SK-N-SH treated with all-trans-retinoic acid at 6 μM for 48 hours (cell line): ENCODE measurements at regions not wholly inside any gene's neighbourhood (a gene's known extent, or its start where the extent isn't known, plus 50 kb on each side); places are given as distances from the start of the nearest gene placed in this dataset.

Source experiments
- ATAC-seq: fragments of 200-7000 bp; cut with Tn5 transposase; 3 replicates; pipeline ENCODE4 v1.9.1; 2020; ENCODE audit warnings: mild to moderate bottlenecking, moderate library complexity
- ARNTL ChIP-seq: fragments of 450-650 bp; formaldehyde crosslinking; IDR thresholded peaks from 2 replicates; pipeline ENCODE4 v1.5.0; 2020; ENCODE audit warnings: low read depth, mild to moderate bottlenecking, moderate library complexity, borderline replicate concordance
- BACH2 ChIP-seq: fragments of 250-450 bp; sonication (Bioruptor Pico); IDR thresholded peaks from 2 replicates; pipeline ENCODE4 v1.9.0; 2021; ENCODE audit warnings: mild to moderate bottlenecking, borderline replicate concordance
- CSDC2 ChIP-seq: fragments of 250-450 bp; sonication (Bioruptor Pico); IDR thresholded peaks from 2 replicates; pipeline ENCODE4 v1.5.0; 2020; ENCODE audit warnings: mild to moderate bottlenecking, moderate library complexity
- CSRNP3 ChIP-seq: fragments of 250-450 bp; sonication (Bioruptor Pico); IDR thresholded peaks from 2 replicates; pipeline ENCODE4 v1.5.1; 2021; ENCODE audit warnings: mild to moderate bottlenecking, moderate library complexity
- ESRRG ChIP-seq: fragments of 250-450 bp; sonication (Bioruptor Pico); IDR thresholded peaks from 2 replicates; pipeline ENCODE4 v1.6.1; 2021; ENCODE audit warnings: mild to moderate bottlenecking
- ISL1 ChIP-seq: fragments of 250-450 bp; sonication (Bioruptor Pico); IDR thresholded peaks from 2 replicates; pipeline ENCODE4 v2.1.2; 2022; ENCODE audit warnings: mild to moderate bottlenecking, moderate library complexity
- OSR1 ChIP-seq: fragments of 250-450 bp; sonication (Bioruptor Pico); IDR thresholded peaks from 2 replicates; pipeline ENCODE4 v1.8.0; 2022; ENCODE audit warnings: moderate library complexity, mild to moderate bottlenecking, inconsistent platforms
- PPARA ChIP-seq: fragments of 250-450 bp; sonication (Bioruptor Pico); IDR thresholded peaks from 2 replicates; pipeline ENCODE4 v1.5.0; 2020; ENCODE audit warnings: mild to moderate bottlenecking, borderline replicate concordance
- RARB ChIP-seq: fragments of 250-450 bp; sonication (Bioruptor Pico); IDR thresholded peaks from 2 replicates; pipeline ENCODE4 v1.8.0; 2021; ENCODE audit warnings: mild to moderate bottlenecking, moderate library complexity
- SNAI2 ChIP-seq: fragments of 250-450 bp; sonication (Bioruptor Pico); IDR thresholded peaks from 2 replicates; pipeline ENCODE4 v1.5.0; 2020; ENCODE audit warnings: mild to moderate bottlenecking, moderate library complexity
- TCF4 ChIP-seq: fragments of 250-450 bp; sonication (Bioruptor Pico); IDR thresholded peaks from 2 replicates; pipeline ENCODE4 v1.8.0; 2021; ENCODE audit warnings: mild to moderate bottlenecking, moderate library complexity, borderline replicate concordance
- TOX ChIP-seq: fragments of 250-450 bp; sonication (Bioruptor Pico); IDR thresholded peaks from 2 replicates; pipeline ENCODE4 v1.8.0; 2021; ENCODE audit warnings: mild to moderate bottlenecking, moderate library complexity, borderline replicate concordance
- ZC3H10 ChIP-seq: fragments of 250-450 bp; sonication (Bioruptor Pico); IDR thresholded peaks from 2 replicates; pipeline ENCODE4 v1.5.1; 2021; ENCODE audit warnings: mild to moderate bottlenecking, moderate library complexity
- ZFP3 ChIP-seq: fragments of 250-450 bp; sonication (Bioruptor Pico); IDR thresholded peaks from 2 replicates; pipeline ENCODE4 v1.5.0; 2020; ENCODE audit warnings: mild to moderate bottlenecking, moderate library complexity
- ZFP30 ChIP-seq: fragments of 450-650 bp; formaldehyde crosslinking; IDR thresholded peaks from 2 replicates; pipeline ENCODE4 v1.5.0; 2022; ENCODE audit warnings: mild to moderate bottlenecking, moderate library complexity
- ZNF565 ChIP-seq: fragments of 450-650 bp; formaldehyde crosslinking; conservative IDR thresholded peaks from 2 replicates; pipeline ENCODE4 v1.5.0; 2020; ENCODE audit warnings: low read depth, mild to moderate bottlenecking, moderate library complexity
- ZNF70 ChIP-seq: fragments of 450-650 bp; formaldehyde crosslinking; IDR thresholded peaks from 2 replicates; pipeline ENCODE4 v1.5.0; 2020; ENCODE audit warnings: mild to moderate bottlenecking, moderate library complexity
- ZNF8 ChIP-seq: fragments of 450-650 bp; formaldehyde crosslinking; IDR thresholded peaks from 2 replicates; pipeline ENCODE4 v1.5.0; 2020; ENCODE audit warnings: mild to moderate bottlenecking, moderate library complexity
- TF ChIP-seq, protein P1 (sequence below): fragments of 250-450 bp; sonication (Bioruptor Pico); IDR thresholded peaks from 2 replicates; pipeline ENCODE4 v1.5.1; 2020; ENCODE audit warnings: low read depth, mild to moderate bottlenecking, moderate library complexity
- TF ChIP-seq, protein P2 (sequence below): fragments of 250-450 bp; sonication (Bioruptor Pico); IDR thresholded peaks from 2 replicates; pipeline ENCODE4 v1.8.0; 2021; ENCODE audit warnings: low read depth, mild to moderate bottlenecking, moderate library complexity, borderline replicate concordance
- TF ChIP-seq, protein P3 (sequence below): fragments of 250-450 bp; sonication (Bioruptor Pico); IDR thresholded peaks from 2 replicates; pipeline ENCODE4 v1.8.0; 2020; ENCODE audit warnings: mild to moderate bottlenecking, moderate library complexity, borderline replicate concordance

DNA sequence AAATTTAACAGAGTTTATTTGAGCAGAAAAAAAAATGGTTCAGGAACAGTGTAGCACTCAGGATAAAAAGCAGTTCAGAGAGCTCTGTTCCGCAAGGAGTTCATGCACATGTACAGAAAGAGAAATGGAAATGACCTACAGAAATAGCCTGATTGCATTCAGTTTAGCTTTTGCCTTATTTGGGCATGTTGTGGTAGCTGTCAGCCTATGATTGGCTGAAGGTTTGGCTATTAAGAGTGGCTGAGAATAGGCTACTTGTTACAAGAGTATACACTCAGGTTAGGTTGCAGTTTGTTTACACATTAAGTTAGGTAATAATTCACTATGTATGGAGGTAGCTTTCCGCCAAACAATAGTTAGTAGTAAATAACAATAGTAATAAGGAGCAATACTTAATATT is 511.0 kb upstream of the TMPRSS15 start:
- no peak for ATAC-seq
- TF ChIP-seq ZNF565 (CRISPR knock-in tag), result no peak

GRCh38 chr21:18917622-18918021 is 514.0 kb upstream of the TMPRSS15 start:
- TF ChIP-seq ARNTL (CRISPR knock-in tag), result no peak
- TF ChIP-seq CSDC2 (CRISPR knock-in tag), result no peak
- no peak for TF ChIP-seq ISL1 (CRISPR knock-in tag)
- no peak for TF ChIP-seq SNAI2 (CRISPR knock-in tag)
- ATAC-seq, result no peak

DNA sequence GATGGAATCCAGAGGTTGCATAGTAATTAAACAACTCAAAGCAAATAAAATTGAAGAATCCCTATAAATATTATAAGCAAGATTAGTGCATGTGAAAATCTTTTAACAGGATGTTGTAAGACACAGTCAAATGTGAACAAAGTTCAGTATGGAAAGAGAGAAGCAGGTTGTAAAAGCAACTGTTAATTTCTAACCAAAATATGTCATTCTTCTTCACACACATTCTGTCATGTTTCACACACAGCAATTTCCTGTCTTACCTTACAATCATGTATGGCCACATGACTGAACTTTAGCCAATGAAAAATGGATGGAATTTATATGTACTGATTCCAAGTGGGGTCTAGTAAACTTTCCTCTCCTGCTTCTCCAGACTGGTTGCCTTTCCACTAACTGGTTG is 527.7 kb upstream of the TMPRSS15 start:
- TF ChIP-seq TOX (CRISPR knock-in tag), result no peak
- no peak for TF ChIP-seq OSR1 (CRISPR knock-in tag)
- no peak for TF ChIP-seq ZNF70 (CRISPR knock-in tag)
- TF ChIP-seq, protein P1, sequence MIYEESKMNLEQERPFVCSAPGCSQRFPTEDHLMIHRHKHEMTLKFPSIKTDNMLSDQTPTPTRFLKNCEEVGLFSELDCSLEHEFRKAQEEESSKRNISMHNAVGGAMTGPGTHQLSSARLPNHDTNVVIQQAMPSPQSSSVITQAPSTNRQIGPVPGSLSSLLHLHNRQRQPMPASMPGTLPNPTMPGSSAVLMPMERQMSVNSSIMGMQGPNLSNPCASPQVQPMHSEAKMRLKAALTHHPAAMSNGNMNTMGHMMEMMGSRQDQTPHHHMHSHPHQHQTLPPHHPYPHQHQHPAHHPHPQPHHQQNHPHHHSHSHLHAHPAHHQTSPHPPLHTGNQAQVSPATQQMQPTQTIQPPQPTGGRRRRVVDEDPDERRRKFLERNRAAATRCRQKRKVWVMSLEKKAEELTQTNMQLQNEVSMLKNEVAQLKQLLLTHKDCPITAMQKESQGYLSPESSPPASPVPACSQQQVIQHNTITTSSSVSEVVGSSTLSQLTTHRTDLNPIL (CRISPR knock-in tag), result no peak
- no peak for TF ChIP-seq ESRRG (CRISPR knock-in tag)
- TF ChIP-seq BACH2, result no peak
- no peak for TF ChIP-seq ZFP30 (CRISPR knock-in tag)
- no peak for TF ChIP-seq CSDC2 (CRISPR knock-in tag)
- TF ChIP-seq PPARA (CRISPR knock-in tag), result no peak
- TF ChIP-seq, all 23 proteins: peak for 0
- no peak for ATAC-seq

DNA sequence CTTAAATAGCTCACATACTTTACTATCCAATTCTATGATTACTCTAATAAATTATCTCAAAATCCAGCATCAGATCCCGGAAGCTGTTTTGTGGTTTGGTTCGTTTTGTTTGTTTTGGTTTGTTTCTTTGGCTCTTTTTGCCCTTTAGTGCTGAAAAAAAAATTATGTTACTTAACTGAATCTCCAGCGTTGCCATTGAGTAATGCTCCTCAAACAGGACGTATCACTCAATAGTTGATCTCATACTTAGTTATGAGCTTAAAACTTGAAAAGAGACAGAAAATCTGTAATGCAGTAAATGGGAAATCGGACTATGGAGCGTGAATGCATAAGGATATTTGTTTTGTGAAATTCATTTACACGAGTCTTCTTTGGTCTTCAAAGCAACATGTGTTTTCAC is 533.8 kb upstream of the TMPRSS15 start:
- no peak for TF ChIP-seq ZNF565 (CRISPR knock-in tag)
- TF ChIP-seq, all 23 proteins: peak for 0
- no peak for ATAC-seq

DNA sequence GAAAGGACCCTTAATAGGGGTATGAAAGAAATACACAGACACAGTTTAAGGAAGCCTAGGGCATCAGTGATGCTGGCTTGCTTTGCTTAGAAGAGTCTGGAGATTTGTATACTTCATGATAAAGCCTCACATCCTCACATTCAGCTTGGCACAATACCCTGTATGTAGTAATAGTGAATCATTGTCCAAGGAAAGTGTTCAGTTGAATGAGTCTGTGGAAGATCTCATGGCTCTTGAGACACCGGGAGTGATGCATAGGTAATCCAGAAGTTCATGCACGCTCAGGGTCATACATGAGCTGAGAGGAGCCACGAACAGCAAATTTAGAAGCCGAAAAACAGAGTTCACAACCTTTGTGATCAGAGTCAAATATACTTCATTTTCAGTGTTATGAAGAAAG is 537.2 kb upstream of the TMPRSS15 start:
- no peak for ATAC-seq
- no peak for TF ChIP-seq ZNF565 (CRISPR knock-in tag)
- TF ChIP-seq ZC3H10 (CRISPR knock-in tag), result no peak
- TF ChIP-seq CSRNP3 (CRISPR knock-in tag), result no peak
- TF ChIP-seq, protein P2, sequence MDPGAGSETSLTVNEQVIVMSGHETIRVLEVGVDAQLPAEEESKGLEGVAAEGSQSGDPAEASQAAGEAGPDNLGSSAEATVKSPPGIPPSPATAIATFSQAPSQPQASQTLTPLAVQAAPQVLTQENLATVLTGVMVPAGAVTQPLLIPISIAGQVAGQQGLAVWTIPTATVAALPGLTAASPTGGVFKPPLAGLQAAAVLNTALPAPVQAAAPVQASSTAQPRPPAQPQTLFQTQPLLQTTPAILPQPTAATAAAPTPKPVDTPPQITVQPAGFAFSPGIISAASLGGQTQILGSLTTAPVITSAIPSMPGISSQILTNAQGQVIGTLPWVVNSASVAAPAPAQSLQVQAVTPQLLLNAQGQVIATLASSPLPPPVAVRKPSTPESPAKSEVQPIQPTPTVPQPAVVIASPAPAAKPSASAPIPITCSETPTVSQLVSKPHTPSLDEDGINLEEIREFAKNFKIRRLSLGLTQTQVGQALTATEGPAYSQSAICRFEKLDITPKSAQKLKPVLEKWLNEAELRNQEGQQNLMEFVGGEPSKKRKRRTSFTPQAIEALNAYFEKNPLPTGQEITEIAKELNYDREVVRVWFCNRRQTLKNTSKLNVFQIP (CRISPR knock-in tag), result no peak
- no peak for TF ChIP-seq TOX (CRISPR knock-in tag)
- TF ChIP-seq ZNF70 (CRISPR knock-in tag), result no peak
- no peak for TF ChIP-seq ZFP30 (CRISPR knock-in tag)
- no peak for TF ChIP-seq TCF4 (CRISPR knock-in tag)
- TF ChIP-seq OSR1 (CRISPR knock-in tag), result no peak
- TF ChIP-seq RARB, result no peak
- no peak for TF ChIP-seq PPARA (CRISPR knock-in tag)
- no peak for TF ChIP-seq BACH2

GRCh38 chr21:18950045-18950740 is 546.6 kb upstream of the TMPRSS15 start:
- ATAC-seq, result no peak
- TF ChIP-seq ZNF70 (CRISPR knock-in tag) (no peak), CSDC2 (CRISPR knock-in tag) (no peak), SNAI2 (CRISPR knock-in tag) (no peak), OSR1 (CRISPR knock-in tag) (no peak), ZFP3 (no peak), ZC3H10 (CRISPR knock-in tag) (no peak), ISL1 (CRISPR knock-in tag) (no peak), ZNF8 (CRISPR knock-in tag) (no peak), BACH2 (no peak), RARB (no peak)
- TF ChIP-seq, protein P2 (CRISPR knock-in tag), result no peak
- TF ChIP-seq, protein P3, sequence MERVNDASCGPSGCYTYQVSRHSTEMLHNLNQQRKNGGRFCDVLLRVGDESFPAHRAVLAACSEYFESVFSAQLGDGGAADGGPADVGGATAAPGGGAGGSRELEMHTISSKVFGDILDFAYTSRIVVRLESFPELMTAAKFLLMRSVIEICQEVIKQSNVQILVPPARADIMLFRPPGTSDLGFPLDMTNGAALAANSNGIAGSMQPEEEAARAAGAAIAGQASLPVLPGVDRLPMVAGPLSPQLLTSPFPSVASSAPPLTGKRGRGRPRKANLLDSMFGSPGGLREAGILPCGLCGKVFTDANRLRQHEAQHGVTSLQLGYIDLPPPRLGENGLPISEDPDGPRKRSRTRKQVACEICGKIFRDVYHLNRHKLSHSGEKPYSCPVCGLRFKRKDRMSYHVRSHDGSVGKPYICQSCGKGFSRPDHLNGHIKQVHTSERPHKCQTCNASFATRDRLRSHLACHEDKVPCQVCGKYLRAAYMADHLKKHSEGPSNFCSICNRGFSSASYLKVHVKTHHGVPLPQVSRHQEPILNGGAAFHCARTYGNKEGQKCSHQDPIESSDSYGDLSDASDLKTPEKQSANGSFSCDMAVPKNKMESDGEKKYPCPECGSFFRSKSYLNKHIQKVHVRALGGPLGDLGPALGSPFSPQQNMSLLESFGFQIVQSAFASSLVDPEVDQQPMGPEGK (CRISPR knock-in tag), result no peak
